ENCODE measurements at regions not wholly inside any gene's neighbourhood (a gene's known extent, or its start where the extent isn't known, plus 50 kb on each side); places are given as distances from the start of the nearest gene placed in this dataset.

DNA sequence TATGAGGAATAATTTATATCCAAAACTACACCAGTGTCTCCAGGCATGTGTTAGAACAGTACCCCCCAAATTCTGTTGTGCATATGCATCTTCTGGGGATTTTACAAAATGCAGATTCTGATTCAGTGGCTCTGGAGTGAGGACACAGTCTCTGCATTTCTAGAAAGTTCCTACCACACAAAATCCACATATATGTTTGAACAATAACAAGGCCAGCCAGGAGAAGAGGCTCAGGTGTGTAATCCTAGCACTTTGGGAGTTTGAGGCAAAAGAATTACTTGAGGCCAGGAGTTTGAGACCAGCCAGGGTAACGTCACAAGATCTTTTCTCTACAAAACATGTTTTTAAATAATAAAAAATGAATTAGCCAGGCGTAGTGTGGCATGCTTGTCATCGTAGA, 84.9 kb downstream of the ZNF280B start:
- TF ChIP-seq, protein P1, sequence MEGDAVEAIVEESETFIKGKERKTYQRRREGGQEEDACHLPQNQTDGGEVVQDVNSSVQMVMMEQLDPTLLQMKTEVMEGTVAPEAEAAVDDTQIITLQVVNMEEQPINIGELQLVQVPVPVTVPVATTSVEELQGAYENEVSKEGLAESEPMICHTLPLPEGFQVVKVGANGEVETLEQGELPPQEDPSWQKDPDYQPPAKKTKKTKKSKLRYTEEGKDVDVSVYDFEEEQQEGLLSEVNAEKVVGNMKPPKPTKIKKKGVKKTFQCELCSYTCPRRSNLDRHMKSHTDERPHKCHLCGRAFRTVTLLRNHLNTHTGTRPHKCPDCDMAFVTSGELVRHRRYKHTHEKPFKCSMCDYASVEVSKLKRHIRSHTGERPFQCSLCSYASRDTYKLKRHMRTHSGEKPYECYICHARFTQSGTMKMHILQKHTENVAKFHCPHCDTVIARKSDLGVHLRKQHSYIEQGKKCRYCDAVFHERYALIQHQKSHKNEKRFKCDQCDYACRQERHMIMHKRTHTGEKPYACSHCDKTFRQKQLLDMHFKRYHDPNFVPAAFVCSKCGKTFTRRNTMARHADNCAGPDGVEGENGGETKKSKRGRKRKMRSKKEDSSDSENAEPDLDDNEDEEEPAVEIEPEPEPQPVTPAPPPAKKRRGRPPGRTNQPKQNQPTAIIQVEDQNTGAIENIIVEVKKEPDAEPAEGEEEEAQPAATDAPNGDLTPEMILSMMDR (IDR thresholded peaks at IDR 0.05), result no peak
- TF ChIP-seq POLR2A (IDR thresholded peaks at IDR 0.05) (no peak), EP300 (IDR thresholded peaks at IDR 0.05) (no peak)

Data from ovary (tissue), 3 donors.